HG03135 (cell line): ENCODE measurements at regions not wholly inside any gene's neighbourhood (a gene's known extent, or its start where the extent isn't known, plus 50 kb on each side); places are given as distances from the start of the nearest gene placed in this dataset.
A peak's percentile ranks its signal among the peaks of the same experiment; 100 is the strongest.
"Not testable (repeated sequence)": the region's sequence is repeated elsewhere in the genome, so short reads cannot be mapped to it uniquely, and the experiment has no call there.

Experiments used
- ATAC-seq: cut with Tn5 transposase; IDR thresholded peaks from one replicate; pipeline ENCODE4 v1.9.1; 2021; ENCODE audit warnings: mild to moderate bottlenecking, moderate library complexity; ENCODE audit not compliant: unreplicated experiment

- ATAC-seq = no peak
Measured at GRCh38 chr6:113357041-113357440, 500.1 kb upstream of the MARCKS start.

- no peak for ATAC-seq
Measured at GRCh38 chr6:113358063-113358583, 499.0 kb upstream of the MARCKS start.

- no peak for ATAC-seq
Measured at GRCh38 chr6:113359155-113360140, 497.7 kb upstream of the MARCKS start.

GRCh38 chr6:113361014-113361645 is 496.0 kb upstream of the MARCKS start:
- ATAC-seq = no peak

- no peak for ATAC-seq
Measured at GRCh38 chr6:113362301-113363047, 494.7 kb upstream of the MARCKS start.

- no peak for ATAC-seq
Measured at GRCh38 chr6:113363048-113363798, 493.9 kb upstream of the MARCKS start.

- ATAC-seq = no peak
Measured at GRCh38 chr6:113363866-113364265, 493.3 kb upstream of the MARCKS start.

- no peak for ATAC-seq
Measured at GRCh38 chr6:113364766-113365165, 492.4 kb upstream of the MARCKS start.

GRCh38 chr6:113365191-113365590 is 492.0 kb upstream of the MARCKS start:
- ATAC-seq = no peak

GRCh38 chr6:113366505-113366904 is 490.6 kb upstream of the MARCKS start:
- no peak for ATAC-seq

- ATAC-seq = no peak
Measured at GRCh38 chr6:113370508-113371502, 486.3 kb upstream of the MARCKS start.

- not testable (repeated sequence) for ATAC-seq
Measured at GRCh38 chr6:113375466-113375865, 481.7 kb upstream of the MARCKS start.

- ATAC-seq = no peak
Measured at GRCh38 chr6:113375950-113376846, 480.9 kb upstream of the MARCKS start.

GRCh38 chr6:113376847-113377165 is 480.3 kb upstream of the MARCKS start:
- ATAC-seq = no peak

GRCh38 chr6:113377362-113377942 is 479.7 kb upstream of the MARCKS start:
- ATAC-seq = peak; percentile 68

- ATAC-seq = no peak
Measured at GRCh38 chr6:113380591-113380990, 476.6 kb upstream of the MARCKS start.

- no peak for ATAC-seq
Measured at GRCh38 chr6:113381232-113381631, 475.9 kb upstream of the MARCKS start.

GRCh38 chr6:113381959-113382358 is 475.2 kb upstream of the MARCKS start:
- peak; percentile 87 for ATAC-seq
